LHCN-M2 (cell line): ENCODE measurements at regions not wholly inside any gene's neighbourhood (a gene's known extent, or its start where the extent isn't known, plus 50 kb on each side); places are given as distances from the start of the nearest gene placed in this dataset.

Experiments used
- DNase-seq: peaks from one replicate; pipeline ENCODE4 v3.0.0-alpha.2; 2012; ENCODE audit warnings: low read depth

GRCh38 chr6:84464471-84464870 is 237.0 kb upstream of the CEP162 start:
- DNase-seq = no peak

- peak; percentile 68 for DNase-seq
These were observed 235.3 kb upstream of the CEP162 start for GRCh38 chr6:84462698-84463097.

- no peak for DNase-seq
These were observed 234.0 kb upstream of the CEP162 start for GRCh38 chr6:84461461-84461860.

- no peak for DNase-seq
These were observed 233.0 kb upstream of the CEP162 start for GRCh38 chr6:84460491-84460890.

GRCh38 chr6:84459401-84459800 is 232.0 kb upstream of the CEP162 start:
- DNase-seq = no peak

- no peak for DNase-seq
These were observed 230.8 kb upstream of the CEP162 start for GRCh38 chr6:84458271-84458670.

GRCh38 chr6:84457276-84457675 is 229.8 kb upstream of the CEP162 start:
- no peak for DNase-seq

- DNase-seq = no peak
These were observed 229.4 kb upstream of the CEP162 start for GRCh38 chr6:84456803-84457202.

GRCh38 chr6:84455511-84456029 is 228.1 kb upstream of the CEP162 start:
- no peak for DNase-seq

- DNase-seq = no peak
These were observed 226.1 kb upstream of the CEP162 start for GRCh38 chr6:84453499-84453898.

- no peak for DNase-seq
These were observed 222.6 kb upstream of the CEP162 start for GRCh38 chr6:84450018-84450417.

- DNase-seq = no peak
These were observed 221.8 kb upstream of the CEP162 start for GRCh38 chr6:84449220-84449619.

GRCh38 chr6:84448331-84448730 is 220.9 kb upstream of the CEP162 start:
- no peak for DNase-seq

- no peak for DNase-seq
These were observed 220.2 kb upstream of the CEP162 start for GRCh38 chr6:84447651-84448050.

- no peak for DNase-seq
These were observed 217.6 kb upstream of the CEP162 start for GRCh38 chr6:84445068-84445467.

GRCh38 chr6:84442208-84442607 is 214.8 kb upstream of the CEP162 start:
- DNase-seq = no peak

- DNase-seq = no peak
These were observed 214.0 kb upstream of the CEP162 start for GRCh38 chr6:84441456-84441855.

- no peak for DNase-seq
These were observed 207.1 kb upstream of the CEP162 start for GRCh38 chr6:84434550-84434949.

GRCh38 chr6:84432619-84433018 is 205.2 kb upstream of the CEP162 start:
- DNase-seq = peak; percentile 67

- peak; percentile 60 for DNase-seq
These were observed 201.0 kb upstream of the CEP162 start for GRCh38 chr6:84428300-84428907.

GRCh38 chr6:84425971-84426705 is 198.7 kb upstream of the CEP162 start:
- DNase-seq = no peak

- no peak for DNase-seq
These were observed 197.5 kb upstream of the CEP162 start for GRCh38 chr6:84424956-84425355.

GRCh38 chr6:84422380-84422968 is 195.0 kb upstream of the CEP162 start:
- peak; percentile 47 for DNase-seq
